ENCODE measurements at regions not wholly inside any gene's neighbourhood (a gene's known extent, or its start where the extent isn't known, plus 50 kb on each side); places are given as distances from the start of the nearest gene placed in this dataset.

- TF ChIP-seq TFAP4 (IDR thresholded peaks at IDR 0.05; ENCODE audit: borderline replicate concordance, low read depth) (0 out of 2 replicates have a peak, but pooled peaks have one; percentile 17), CHD2 (IDR thresholded peaks at IDR 0.05; ENCODE audit: low read depth, low read length) (no peak), DZIP1 (CRISPR knock-in tag; IDR thresholded peaks at IDR 0.05) (no peak), ATAD3A (CRISPR knock-in tag; IDR thresholded peaks at IDR 0.05) (no peak), CBFB (CRISPR knock-in tag; IDR thresholded peaks at IDR 0.05) (no peak), PCBP1 (IDR thresholded peaks at IDR 0.05; ENCODE audit: borderline replicate concordance, low read depth, low read length) (no peak), ZBTB3 (CRISPR knock-in tag; IDR thresholded peaks at IDR 0.05; ENCODE audit: borderline replicate concordance, low read depth) (no peak), NCOA2 (CRISPR knock-in tag; IDR thresholded peaks at IDR 0.05) (peak; percentile 85), SOX5 (CRISPR knock-in tag; IDR thresholded peaks at IDR 0.05; ENCODE audit: borderline replicate concordance) (peak; percentile 66), ZNF670 (CRISPR knock-in tag; IDR thresholded peaks at IDR 0.05; ENCODE audit: borderline replicate concordance) (peak; percentile 85; the same call in 1 of the 2 replicates), HDAC2 (CRISPR knock-in tag; IDR thresholded peaks at IDR 0.05) (peak; percentile 87)
- TF ChIP-seq, protein P1, sequence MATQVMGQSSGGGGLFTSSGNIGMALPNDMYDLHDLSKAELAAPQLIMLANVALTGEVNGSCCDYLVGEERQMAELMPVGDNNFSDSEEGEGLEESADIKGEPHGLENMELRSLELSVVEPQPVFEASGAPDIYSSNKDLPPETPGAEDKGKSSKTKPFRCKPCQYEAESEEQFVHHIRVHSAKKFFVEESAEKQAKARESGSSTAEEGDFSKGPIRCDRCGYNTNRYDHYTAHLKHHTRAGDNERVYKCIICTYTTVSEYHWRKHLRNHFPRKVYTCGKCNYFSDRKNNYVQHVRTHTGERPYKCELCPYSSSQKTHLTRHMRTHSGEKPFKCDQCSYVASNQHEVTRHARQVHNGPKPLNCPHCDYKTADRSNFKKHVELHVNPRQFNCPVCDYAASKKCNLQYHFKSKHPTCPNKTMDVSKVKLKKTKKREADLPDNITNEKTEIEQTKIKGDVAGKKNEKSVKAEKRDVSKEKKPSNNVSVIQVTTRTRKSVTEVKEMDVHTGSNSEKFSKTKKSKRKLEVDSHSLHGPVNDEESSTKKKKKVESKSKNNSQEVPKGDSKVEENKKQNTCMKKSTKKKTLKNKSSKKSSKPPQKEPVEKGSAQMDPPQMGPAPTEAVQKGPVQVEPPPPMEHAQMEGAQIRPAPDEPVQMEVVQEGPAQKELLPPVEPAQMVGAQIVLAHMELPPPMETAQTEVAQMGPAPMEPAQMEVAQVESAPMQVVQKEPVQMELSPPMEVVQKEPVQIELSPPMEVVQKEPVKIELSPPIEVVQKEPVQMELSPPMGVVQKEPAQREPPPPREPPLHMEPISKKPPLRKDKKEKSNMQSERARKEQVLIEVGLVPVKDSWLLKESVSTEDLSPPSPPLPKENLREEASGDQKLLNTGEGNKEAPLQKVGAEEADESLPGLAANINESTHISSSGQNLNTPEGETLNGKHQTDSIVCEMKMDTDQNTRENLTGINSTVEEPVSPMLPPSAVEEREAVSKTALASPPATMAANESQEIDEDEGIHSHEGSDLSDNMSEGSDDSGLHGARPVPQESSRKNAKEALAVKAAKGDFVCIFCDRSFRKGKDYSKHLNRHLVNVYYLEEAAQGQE (IDR thresholded peaks at IDR 0.05; ENCODE audit: borderline replicate concordance in 1 of 2, low read depth in 1 of 2, low read length in 2 of 2), result no peak
- TF ChIP-seq, protein P2, sequence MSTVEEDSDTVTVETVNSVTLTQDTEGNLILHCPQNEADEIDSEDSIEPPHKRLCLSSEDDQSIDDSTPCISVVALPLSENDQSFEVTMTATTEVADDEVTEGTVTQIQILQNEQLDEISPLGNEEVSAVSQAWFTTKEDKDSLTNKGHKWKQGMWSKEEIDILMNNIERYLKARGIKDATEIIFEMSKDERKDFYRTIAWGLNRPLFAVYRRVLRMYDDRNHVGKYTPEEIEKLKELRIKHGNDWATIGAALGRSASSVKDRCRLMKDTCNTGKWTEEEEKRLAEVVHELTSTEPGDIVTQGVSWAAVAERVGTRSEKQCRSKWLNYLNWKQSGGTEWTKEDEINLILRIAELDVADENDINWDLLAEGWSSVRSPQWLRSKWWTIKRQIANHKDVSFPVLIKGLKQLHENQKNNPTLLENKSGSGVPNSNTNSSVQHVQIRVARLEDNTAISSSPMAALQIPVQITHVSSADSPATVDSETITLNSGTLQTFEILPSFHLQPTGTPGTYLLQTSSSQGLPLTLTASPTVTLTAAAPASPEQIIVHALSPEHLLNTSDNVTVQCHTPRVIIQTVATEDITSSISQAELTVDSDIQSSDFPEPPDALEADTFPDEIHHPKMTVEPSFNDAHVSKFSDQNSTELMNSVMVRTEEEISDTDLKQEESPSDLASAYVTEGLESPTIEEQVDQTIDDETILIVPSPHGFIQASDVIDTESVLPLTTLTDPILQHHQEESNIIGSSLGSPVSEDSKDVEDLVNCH (CRISPR knock-in tag; IDR thresholded peaks at IDR 0.05), result no peak
- TF ChIP-seq, protein P3, sequence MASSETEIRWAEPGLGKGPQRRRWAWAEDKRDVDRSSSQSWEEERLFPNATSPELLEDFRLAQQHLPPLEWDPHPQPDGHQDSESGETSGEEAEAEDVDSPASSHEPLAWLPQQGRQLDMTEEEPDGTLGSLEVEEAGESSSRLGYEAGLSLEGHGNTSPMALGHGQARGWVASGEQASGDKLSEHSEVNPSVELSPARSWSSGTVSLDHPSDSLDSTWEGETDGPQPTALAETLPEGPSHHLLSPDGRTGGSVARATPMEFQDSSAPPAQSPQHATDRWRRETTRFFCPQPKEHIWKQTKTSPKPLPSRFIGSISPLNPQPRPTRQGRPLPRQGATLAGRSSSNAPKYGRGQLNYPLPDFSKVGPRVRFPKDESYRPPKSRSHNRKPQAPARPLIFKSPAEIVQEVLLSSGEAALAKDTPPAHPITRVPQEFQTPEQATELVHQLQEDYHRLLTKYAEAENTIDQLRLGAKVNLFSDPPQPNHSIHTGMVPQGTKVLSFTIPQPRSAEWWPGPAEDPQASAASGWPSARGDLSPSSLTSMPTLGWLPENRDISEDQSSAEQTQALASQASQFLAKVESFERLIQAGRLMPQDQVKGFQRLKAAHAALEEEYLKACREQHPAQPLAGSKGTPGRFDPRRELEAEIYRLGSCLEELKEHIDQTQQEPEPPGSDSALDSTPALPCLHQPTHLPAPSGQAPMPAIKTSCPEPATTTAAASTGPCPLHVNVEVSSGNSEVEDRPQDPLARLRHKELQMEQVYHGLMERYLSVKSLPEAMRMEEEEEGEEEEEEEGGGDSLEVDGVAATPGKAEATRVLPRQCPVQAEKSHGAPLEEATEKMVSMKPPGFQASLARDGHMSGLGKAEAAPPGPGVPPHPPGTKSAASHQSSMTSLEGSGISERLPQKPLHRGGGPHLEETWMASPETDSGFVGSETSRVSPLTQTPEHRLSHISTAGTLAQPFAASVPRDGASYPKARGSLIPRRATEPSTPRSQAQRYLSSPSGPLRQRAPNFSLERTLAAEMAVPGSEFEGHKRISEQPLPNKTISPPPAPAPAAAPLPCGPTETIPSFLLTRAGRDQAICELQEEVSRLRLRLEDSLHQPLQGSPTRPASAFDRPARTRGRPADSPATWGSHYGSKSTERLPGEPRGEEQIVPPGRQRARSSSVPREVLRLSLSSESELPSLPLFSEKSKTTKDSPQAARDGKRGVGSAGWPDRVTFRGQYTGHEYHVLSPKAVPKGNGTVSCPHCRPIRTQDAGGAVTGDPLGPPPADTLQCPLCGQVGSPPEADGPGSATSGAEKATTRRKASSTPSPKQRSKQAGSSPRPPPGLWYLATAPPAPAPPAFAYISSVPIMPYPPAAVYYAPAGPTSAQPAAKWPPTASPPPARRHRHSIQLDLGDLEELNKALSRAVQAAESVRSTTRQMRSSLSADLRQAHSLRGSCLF (CRISPR knock-in tag; IDR thresholded peaks at IDR 0.05; ENCODE audit: borderline replicate concordance), result 0 out of 2 replicates have a peak, but pooled peaks have one; percentile 36
Measured at GRCh38 chr20:52433326-52434040, 241.9 kb upstream of the ZFP64 start (continued).
